HEK293T (cell line): ENCODE measurements at regions not wholly inside any gene's neighbourhood (a gene's known extent, or its start where the extent isn't known, plus 50 kb on each side); places are given as distances from the start of the nearest gene placed in this dataset.

Experiments
- ARNT ChIP-seq: fragments of 450-650 bp; IDR thresholded peaks from 2 replicates; pipeline ENCODE4 v1.6.1; 2017; ENCODE audit warnings: mild to moderate bottlenecking
- BHLHE40 ChIP-seq: fragments of 450-650 bp; IDR thresholded peaks from 2 replicates; pipeline ENCODE4 v1.6.1; 2016; ENCODE audit warnings: mild to moderate bottlenecking, moderate library complexity, borderline replicate concordance
- CTBP1 ChIP-seq: fragments of 450-650 bp; IDR thresholded peaks from 2 replicates; pipeline ENCODE4 v1.6.1; 2016; ENCODE audit warnings: borderline replicate concordance
- ELF4 ChIP-seq: fragments of 450-650 bp; IDR thresholded peaks from 2 replicates; pipeline ENCODE4 v1.6.1; 2017; ENCODE audit warnings: antibody characterized with exemption
- FOXA1 ChIP-seq: fragments of 450-650 bp; IDR thresholded peaks from 2 replicates; pipeline ENCODE4 v1.6.1; 2016; ENCODE audit warnings: mild to moderate bottlenecking
- FOXM1 ChIP-seq: fragments of 450-650 bp; IDR thresholded peaks from 2 replicates; pipeline ENCODE4 v1.6.1; 2017; ENCODE audit warnings: mild to moderate bottlenecking, borderline replicate concordance
- HDGF ChIP-seq: fragments of 450-650 bp; IDR thresholded peaks from 2 replicates; pipeline ENCODE4 v1.6.1; 2017; ENCODE audit warnings: antibody characterized with exemption, borderline replicate concordance
- L3MBTL2 ChIP-seq: fragments of 450-650 bp; conservative IDR thresholded peaks from 2 replicates; pipeline ENCODE4 v1.6.1; 2016; ENCODE audit warnings: mild to moderate bottlenecking
- NFRKB ChIP-seq: fragments of 450-650 bp; IDR thresholded peaks from 2 replicates; pipeline ENCODE4 v1.6.1; 2016; ENCODE audit warnings: mild to moderate bottlenecking, moderate library complexity
- SP1 ChIP-seq: fragments of 450-650 bp; IDR thresholded peaks from 2 replicates; pipeline ENCODE4 v1.6.1; 2017
- TARDBP ChIP-seq: fragments of 450-650 bp; IDR thresholded peaks from 2 replicates; pipeline ENCODE4 v1.6.1; 2016
- ZNF384 ChIP-seq: fragments of 450-650 bp; IDR thresholded peaks from 2 replicates; pipeline ENCODE4 v1.6.1; 2016
- TF ChIP-seq, protein P1 (sequence below): fragments of 450-650 bp; IDR thresholded peaks from 2 replicates; pipeline ENCODE4 v1.6.1; 2016

DNA sequence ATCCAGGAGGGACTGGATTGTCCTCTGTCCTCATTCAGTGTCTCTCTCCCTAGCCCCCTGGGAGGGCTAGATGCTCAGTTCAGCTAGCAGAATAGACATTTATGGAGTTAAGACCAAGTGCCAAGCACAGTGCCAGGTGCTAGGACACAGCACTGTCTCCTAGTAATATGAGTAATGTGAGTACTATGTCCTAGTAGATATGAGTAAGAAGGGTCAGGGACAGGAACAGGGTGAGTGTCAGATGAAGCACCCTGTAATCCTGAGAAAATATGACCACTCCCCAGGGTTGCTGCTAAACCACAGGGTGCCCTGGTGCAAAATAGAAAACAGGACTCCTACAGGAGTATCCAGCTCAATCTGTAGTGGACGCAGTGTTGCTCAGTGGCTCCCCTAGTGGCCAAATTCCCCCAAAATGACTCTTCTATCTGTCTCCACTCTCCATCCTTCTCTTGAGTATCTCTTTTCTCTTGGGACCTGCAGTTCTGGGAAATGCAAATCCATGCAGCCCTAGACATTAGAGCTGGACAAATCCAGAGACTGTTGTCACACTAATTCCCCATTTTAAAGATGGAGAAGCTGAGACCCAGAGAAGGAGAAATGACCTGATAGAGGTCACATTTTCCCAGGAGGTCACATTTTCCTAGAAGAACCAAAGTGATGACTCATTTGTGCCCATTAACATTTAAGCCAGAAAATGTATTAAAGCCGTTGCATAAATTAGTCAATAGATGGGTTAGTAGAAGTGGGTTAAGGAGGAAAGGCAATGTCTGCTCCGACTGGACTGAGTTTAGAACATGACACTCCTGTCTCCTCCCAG, 214.3 kb downstream of the NXPE2 start:
- TF ChIP-seq SP1 (no peak), ELF4 (no peak), NFRKB (no peak), BHLHE40 (no peak), FOXM1 (no peak), ZNF384 (no peak), L3MBTL2 (no peak), CTBP1 (no peak), FOXA1 (no peak), TARDBP (no peak), HDGF (no peak), ARNT (no peak)
- TF ChIP-seq, protein P1, sequence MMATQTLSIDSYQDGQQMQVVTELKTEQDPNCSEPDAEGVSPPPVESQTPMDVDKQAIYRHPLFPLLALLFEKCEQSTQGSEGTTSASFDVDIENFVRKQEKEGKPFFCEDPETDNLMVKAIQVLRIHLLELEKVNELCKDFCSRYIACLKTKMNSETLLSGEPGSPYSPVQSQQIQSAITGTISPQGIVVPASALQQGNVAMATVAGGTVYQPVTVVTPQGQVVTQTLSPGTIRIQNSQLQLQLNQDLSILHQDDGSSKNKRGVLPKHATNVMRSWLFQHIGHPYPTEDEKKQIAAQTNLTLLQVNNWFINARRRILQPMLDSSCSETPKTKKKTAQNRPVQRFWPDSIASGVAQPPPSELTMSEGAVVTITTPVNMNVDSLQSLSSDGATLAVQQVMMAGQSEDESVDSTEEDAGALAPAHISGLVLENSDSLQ, result no peak
